HCT116 (cell line): ENCODE measurements at regions not wholly inside any gene's neighbourhood (a gene's known extent, or its start where the extent isn't known, plus 50 kb on each side); places are given as distances from the start of the nearest gene placed in this dataset.

Source experiments
- ATAC-seq: fragments of 200-7000 bp; cut with Tn5 transposase; 2 replicates; pipeline ENCODE4 v1.9.1; 2020; ENCODE audit warnings: mild to moderate bottlenecking, moderate library complexity
- BruUV-seq: library from RNA; stranded (reverse); fragments of 400-500 nt; replicated peaks from 2 replicates; lab custom pipeline; 2021; lab: Mats Ljungman, UMichigan
- CTCF ChIA-PET: fragments of 300-600 bp; sonication (Branson Sonifier 250); formaldehyde crosslinking; loops from one replicate; lab custom pipeline; 2021; ENCODE audit warnings: antibody characterized with exemption; lab: Charles Lee
- POLR2A ChIA-PET: fragments of 300-600, 350-600 bp; sonication (Branson Sonifier 250); formaldehyde crosslinking; loops from one replicate; lab custom pipeline; 2021; ENCODE audit warnings: antibody characterized with exemption; lab: Charles Lee
- RAD21 ChIA-PET, 2 experiments: fragments of 300-600 bp; sonication (Branson Sonifier 250); formaldehyde crosslinking; loops; one replicate each; lab custom pipeline; 2023; ENCODE audit warnings: low total read pairs in 2 of 2; ENCODE audit not compliant: uncharacterized antibody in 2 of 2, unreplicated experiment in 2 of 2, low non-redundant PET in 1 of 2; lab: Charles Lee
- DNase-seq: peaks from one replicate; pipeline ENCODE4 v3.0.0-alpha.2; 2010; ENCODE audit warnings: low read depth, low spot score
- H2AFZ ChIP-seq: fragments of 200-600 bp; shearing (Covaris generic), sonication (generic); 2 replicates; pipeline ENCODE4 v1.6.1; 2017; ENCODE audit warnings: low read depth, mixed run types, mixed read lengths, antibody characterized with exemption, low read length; ENCODE audit not compliant: poor library complexity, severe bottlenecking
- H3K27ac ChIP-seq: 2 replicates; pipeline ENCODE4 v1.5.1; 2012; ENCODE audit warnings: low read depth, low read length
- H3K27me3 ChIP-seq: fragments of 200-600 bp; sonication (generic); 2 replicates; pipeline ENCODE4 v1.6.1; 2016; ENCODE audit warnings: mixed run types, low read length, mixed read lengths; ENCODE audit not compliant: insufficient read depth
- H3K36me3 ChIP-seq, 2 experiments: fragments of 200-500 bp in 1 of 2; fragments of 200-600 bp in 1 of 2; sonication (Bioruptor generic) in 1 of 2; sonication (generic) in 1 of 2; 2 replicates each; pipeline versions ENCODE4 v1.5.1 to v1.6.1; 2014 to 2016; ENCODE audit warnings: low read length in 2 of 2, inconsistent platforms in 1 of 2, mixed read lengths in 1 of 2, mixed run types in 1 of 2; ENCODE audit not compliant: insufficient read depth in 2 of 2, control insufficient read depth in 1 of 2
- H3K4me1 ChIP-seq, 2 experiments: fragments of 200-600 bp in 1 of 2; sonication (generic) in 1 of 2; 2 replicates each; pipeline versions ENCODE4 v1.5.1 to v1.6.1; 2012 to 2017; ENCODE audit warnings: low read length in 2 of 2, inconsistent platforms in 1 of 2, mild to moderate bottlenecking in 1 of 2, mixed read lengths in 1 of 2, mixed run types in 1 of 2, moderate library complexity in 1 of 2; ENCODE audit not compliant: insufficient read depth in 2 of 2, control insufficient read depth in 1 of 2
- H3K4me2 ChIP-seq: fragments of 200-600 bp; sonication (generic); 2 replicates; pipeline ENCODE4 v1.6.1; 2017; ENCODE audit warnings: mixed run types, low read length, mixed read lengths
- H3K4me3 ChIP-seq, 2 experiments: fragments of 200-600 bp in 1 of 2; sonication (generic) in 1 of 2; replicated peaks in 1 of 2; 2 replicates each; pipeline ENCODE4 v1.5.1; 2011 to 2016; ENCODE audit warnings: low read length in 2 of 2, control low read depth in 1 of 2, low read depth in 1 of 2, mild to moderate bottlenecking in 1 of 2, mixed read lengths in 1 of 2, mixed run types in 1 of 2
- H3K79me2 ChIP-seq: fragments of 200-600 bp; sonication (generic); 2 replicates; pipeline ENCODE4 v1.6.1; 2017; ENCODE audit warnings: mild to moderate bottlenecking, mixed run types, low read length, moderate library complexity, mixed read lengths; ENCODE audit not compliant: insufficient read depth
- H3K9ac ChIP-seq: fragments of 200-600 bp; sonication (generic); 2 replicates; pipeline ENCODE4 v1.6.1; 2016; ENCODE audit warnings: low read length, mixed read lengths
- H3K9me2 ChIP-seq: fragments of 200-600 bp; sonication (generic), shearing (Covaris generic); 2 replicates; pipeline ENCODE4 v1.6.1; 2017; ENCODE audit warnings: mixed run types, mild to moderate bottlenecking, moderate library complexity; ENCODE audit not compliant: insufficient read depth
- H3K9me3 ChIP-seq, 2 experiments: fragments of 200-500 bp in 1 of 2; fragments of 200-600 bp in 1 of 2; sonication (Bioruptor generic) in 1 of 2; sonication (generic) in 1 of 2; 2 replicates each; pipeline ENCODE4 v1.6.1; 2014 to 2017; ENCODE audit warnings: low read length in 2 of 2, mixed read lengths in 2 of 2, inconsistent platforms in 1 of 2, low read depth in 1 of 2, mild to moderate bottlenecking in 1 of 2, mixed run types in 1 of 2, moderate library complexity in 1 of 2; ENCODE audit not compliant: control insufficient read depth in 1 of 2, insufficient read depth in 1 of 2
- H4K20me1 ChIP-seq: fragments of 200-600 bp; sonication (generic), shearing (Covaris generic); 2 replicates; pipeline ENCODE4 v1.6.1; 2017; ENCODE audit warnings: mixed run types, mild to moderate bottlenecking, moderate library complexity; ENCODE audit not compliant: insufficient read depth
- EZH2 ChIP-seq: fragments of 200-600 bp; sonication (generic); IDR thresholded peaks from 2 replicates; pipeline ENCODE4 v1.6.1; 2017; ENCODE audit warnings: antibody characterized with exemption, mixed run types
- JUND ChIP-seq: IDR thresholded peaks from 2 replicates; pipeline ENCODE4 v1.6.1; 2012
- POLR2A ChIP-seq: IDR thresholded peaks from 2 replicates; pipeline ENCODE4 v1.7.0; 2011; ENCODE audit warnings: borderline replicate concordance; ENCODE audit not compliant: insufficient read depth, insufficient read length; ENCODE audit errors: extremely low read depth
- POLR2AphosphoS5 ChIP-seq: IDR thresholded peaks from 2 replicates; pipeline ENCODE4 v1.6.1; 2011; ENCODE audit warnings: mild to moderate bottlenecking, low read depth, low read length, moderate library complexity
- SIN3A ChIP-seq: IDR thresholded peaks from 2 replicates; pipeline ENCODE4 v1.6.1; 2012; ENCODE audit warnings: low read depth
- SP1 ChIP-seq: IDR thresholded peaks from 2 replicates; pipeline ENCODE4 v1.6.1; 2012; ENCODE audit warnings: low read depth
- TCF7L2 ChIP-seq: IDR thresholded peaks from 2 replicates; pipeline ENCODE4 v1.7.0; 2011; ENCODE audit warnings: borderline replicate concordance, inconsistent platforms; ENCODE audit not compliant: insufficient read depth, insufficient read length; ENCODE audit errors: extremely low read depth
- intact Hi-C: fragments of 100-400 bp; cut with micrococcal nuclease; formaldehyde crosslinking; loops from 2 replicates; pipeline ENCODE4 v1.10.0; 2022
- TF ChIP-seq, protein P1 (sequence below): IDR thresholded peaks from 2 replicates; pipeline ENCODE4 v1.6.1; 2011; ENCODE audit warnings: mild to moderate bottlenecking, low read length, moderate library complexity; ENCODE audit not compliant: insufficient replicate concordance; ENCODE audit errors: extremely low read depth
- TF ChIP-seq, protein P2 (sequence below): IDR thresholded peaks from 2 replicates; pipeline ENCODE4 v1.6.1; 2012; ENCODE audit warnings: low read depth

DNA sequence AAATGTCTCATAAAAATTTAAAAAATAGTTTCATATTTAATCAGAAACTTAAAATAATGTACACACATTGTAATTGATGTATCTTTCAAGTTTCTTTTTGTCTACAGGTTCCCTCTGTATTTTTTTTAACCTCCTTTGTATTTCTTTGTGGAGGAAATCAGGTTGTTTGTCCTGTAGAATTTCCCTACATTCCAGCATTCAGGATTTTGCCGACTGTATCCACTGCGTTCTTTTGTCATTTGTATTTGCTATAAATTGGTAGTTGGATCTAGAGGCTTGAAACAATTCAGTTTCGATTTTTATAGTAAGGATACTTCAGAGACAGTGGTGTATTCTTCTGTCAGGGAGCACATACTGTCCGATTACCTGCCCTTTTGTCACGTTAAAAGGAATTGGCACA lies 367.2 kb downstream of the SOX2 start:
- H3K4me3 ChIP-seq = no peak overlapping the region
- intact Hi-C loops = no loop called here
- ChIA-PET CTCF (no interaction called here), RAD21 (no interaction called here), POLR2A (no interaction called here)
- no peak overlapping the region for H3K27ac ChIP-seq
- no peak for DNase-seq
- no peaks in the 10 kb centered on the region for H3K9me2 ChIP-seq
- H3K4me2 ChIP-seq = no peak overlapping the region
- no peak overlapping the region for H3K9ac ChIP-seq
- no peaks in the 10 kb centered on the region for H3K79me2 ChIP-seq
- no peaks in the 10 kb centered on the region for H4K20me1 ChIP-seq
- H2AFZ ChIP-seq = no peak overlapping the region
- no peaks in the 10 kb centered on the region for H3K9me3 ChIP-seq
- no peak for ATAC-seq
- TF ChIP-seq POLR2A = no peak
- TF ChIP-seq SIN3A = no peak
- TF ChIP-seq SP1 = no peak
- no peak for TF ChIP-seq JUND
- TF ChIP-seq, protein P1, sequence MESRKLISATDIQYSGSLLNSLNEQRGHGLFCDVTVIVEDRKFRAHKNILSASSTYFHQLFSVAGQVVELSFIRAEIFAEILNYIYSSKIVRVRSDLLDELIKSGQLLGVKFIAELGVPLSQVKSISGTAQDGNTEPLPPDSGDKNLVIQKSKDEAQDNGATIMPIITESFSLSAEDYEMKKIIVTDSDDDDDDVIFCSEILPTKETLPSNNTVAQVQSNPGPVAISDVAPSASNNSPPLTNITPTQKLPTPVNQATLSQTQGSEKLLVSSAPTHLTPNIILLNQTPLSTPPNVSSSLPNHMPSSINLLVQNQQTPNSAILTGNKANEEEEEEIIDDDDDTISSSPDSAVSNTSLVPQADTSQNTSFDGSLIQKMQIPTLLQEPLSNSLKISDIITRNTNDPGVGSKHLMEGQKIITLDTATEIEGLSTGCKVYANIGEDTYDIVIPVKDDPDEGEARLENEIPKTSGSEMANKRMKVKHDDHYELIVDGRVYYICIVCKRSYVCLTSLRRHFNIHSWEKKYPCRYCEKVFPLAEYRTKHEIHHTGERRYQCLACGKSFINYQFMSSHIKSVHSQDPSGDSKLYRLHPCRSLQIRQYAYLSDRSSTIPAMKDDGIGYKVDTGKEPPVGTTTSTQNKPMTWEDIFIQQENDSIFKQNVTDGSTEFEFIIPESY = no peak
- TF ChIP-seq TCF7L2 = no peak
- TF ChIP-seq POLR2AphosphoS5 = no peak
- TF ChIP-seq EZH2 = no peak
- TF ChIP-seq, protein P2, sequence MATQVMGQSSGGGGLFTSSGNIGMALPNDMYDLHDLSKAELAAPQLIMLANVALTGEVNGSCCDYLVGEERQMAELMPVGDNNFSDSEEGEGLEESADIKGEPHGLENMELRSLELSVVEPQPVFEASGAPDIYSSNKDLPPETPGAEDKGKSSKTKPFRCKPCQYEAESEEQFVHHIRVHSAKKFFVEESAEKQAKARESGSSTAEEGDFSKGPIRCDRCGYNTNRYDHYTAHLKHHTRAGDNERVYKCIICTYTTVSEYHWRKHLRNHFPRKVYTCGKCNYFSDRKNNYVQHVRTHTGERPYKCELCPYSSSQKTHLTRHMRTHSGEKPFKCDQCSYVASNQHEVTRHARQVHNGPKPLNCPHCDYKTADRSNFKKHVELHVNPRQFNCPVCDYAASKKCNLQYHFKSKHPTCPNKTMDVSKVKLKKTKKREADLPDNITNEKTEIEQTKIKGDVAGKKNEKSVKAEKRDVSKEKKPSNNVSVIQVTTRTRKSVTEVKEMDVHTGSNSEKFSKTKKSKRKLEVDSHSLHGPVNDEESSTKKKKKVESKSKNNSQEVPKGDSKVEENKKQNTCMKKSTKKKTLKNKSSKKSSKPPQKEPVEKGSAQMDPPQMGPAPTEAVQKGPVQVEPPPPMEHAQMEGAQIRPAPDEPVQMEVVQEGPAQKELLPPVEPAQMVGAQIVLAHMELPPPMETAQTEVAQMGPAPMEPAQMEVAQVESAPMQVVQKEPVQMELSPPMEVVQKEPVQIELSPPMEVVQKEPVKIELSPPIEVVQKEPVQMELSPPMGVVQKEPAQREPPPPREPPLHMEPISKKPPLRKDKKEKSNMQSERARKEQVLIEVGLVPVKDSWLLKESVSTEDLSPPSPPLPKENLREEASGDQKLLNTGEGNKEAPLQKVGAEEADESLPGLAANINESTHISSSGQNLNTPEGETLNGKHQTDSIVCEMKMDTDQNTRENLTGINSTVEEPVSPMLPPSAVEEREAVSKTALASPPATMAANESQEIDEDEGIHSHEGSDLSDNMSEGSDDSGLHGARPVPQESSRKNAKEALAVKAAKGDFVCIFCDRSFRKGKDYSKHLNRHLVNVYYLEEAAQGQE = no peak
- no peaks in the 10 kb centered on the region for H3K4me1 ChIP-seq
- no peaks in the 10 kb centered on the region for H3K27me3 ChIP-seq
- no TSS peak for BruUV-seq
- H3K36me3 ChIP-seq = no peaks in the 10 kb centered on the region
